22Rv1 (cell line): ENCODE measurements at regions not wholly inside any gene's neighbourhood (a gene's known extent, or its start where the extent isn't known, plus 50 kb on each side); places are given as distances from the start of the nearest gene placed in this dataset.

Experiments
- H3K27ac ChIP-seq: fragments of 450-650 bp; 2 replicates; pipeline ENCODE4 v1.5.1; 2017
- ZFX ChIP-seq: fragments of 450-650 bp; IDR thresholded peaks from 2 replicates; pipeline ENCODE4 v1.6.1; 2017; ENCODE audit warnings: antibody characterized with exemption, borderline replicate concordance
- TF ChIP-seq, protein P1 (sequence below): fragments of 450-650 bp; IDR thresholded peaks from 2 replicates; pipeline ENCODE4 v1.5.1; 2017; ENCODE audit warnings: mild to moderate bottlenecking

DNA sequence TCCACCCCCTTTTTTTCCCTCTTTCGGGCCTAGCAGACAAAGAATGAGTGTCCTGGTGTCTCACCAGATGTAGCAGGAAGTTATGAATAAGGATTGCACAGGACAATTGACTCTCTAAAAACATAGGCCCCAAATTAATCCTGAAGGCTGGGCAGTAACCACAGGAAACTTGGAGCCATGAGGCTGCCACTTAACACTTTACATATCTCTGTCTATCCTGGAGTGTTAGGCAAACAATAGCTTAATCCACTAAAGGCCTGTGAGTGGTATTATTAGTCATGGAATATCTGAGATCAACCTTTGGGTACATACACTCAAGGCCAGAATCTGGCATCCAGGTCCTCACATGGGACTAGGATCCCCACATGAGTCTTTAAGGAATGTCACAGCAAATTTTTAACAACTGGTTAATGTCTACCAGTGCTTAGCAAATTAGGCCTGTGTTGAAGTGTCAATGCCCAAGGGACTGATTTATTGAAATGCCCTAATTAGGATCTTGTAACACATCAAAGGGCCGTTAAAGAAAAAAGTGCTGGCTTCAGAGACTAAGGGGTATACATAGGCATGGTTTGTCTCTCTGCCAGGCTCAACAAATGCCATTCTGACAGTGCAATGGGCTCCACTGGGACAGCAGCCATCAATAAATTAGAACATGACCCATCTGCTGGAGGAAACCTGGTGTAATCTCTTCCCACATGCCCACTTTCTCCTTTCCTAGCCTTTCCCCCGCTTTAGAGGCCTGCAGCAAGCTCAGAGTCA is 196.7 kb upstream of the TBX20 start:
- H3K27ac ChIP-seq: no peak overlapping the region
- TF ChIP-seq, protein P1, sequence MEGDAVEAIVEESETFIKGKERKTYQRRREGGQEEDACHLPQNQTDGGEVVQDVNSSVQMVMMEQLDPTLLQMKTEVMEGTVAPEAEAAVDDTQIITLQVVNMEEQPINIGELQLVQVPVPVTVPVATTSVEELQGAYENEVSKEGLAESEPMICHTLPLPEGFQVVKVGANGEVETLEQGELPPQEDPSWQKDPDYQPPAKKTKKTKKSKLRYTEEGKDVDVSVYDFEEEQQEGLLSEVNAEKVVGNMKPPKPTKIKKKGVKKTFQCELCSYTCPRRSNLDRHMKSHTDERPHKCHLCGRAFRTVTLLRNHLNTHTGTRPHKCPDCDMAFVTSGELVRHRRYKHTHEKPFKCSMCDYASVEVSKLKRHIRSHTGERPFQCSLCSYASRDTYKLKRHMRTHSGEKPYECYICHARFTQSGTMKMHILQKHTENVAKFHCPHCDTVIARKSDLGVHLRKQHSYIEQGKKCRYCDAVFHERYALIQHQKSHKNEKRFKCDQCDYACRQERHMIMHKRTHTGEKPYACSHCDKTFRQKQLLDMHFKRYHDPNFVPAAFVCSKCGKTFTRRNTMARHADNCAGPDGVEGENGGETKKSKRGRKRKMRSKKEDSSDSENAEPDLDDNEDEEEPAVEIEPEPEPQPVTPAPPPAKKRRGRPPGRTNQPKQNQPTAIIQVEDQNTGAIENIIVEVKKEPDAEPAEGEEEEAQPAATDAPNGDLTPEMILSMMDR: no peak
- no peak for TF ChIP-seq ZFX

DNA sequence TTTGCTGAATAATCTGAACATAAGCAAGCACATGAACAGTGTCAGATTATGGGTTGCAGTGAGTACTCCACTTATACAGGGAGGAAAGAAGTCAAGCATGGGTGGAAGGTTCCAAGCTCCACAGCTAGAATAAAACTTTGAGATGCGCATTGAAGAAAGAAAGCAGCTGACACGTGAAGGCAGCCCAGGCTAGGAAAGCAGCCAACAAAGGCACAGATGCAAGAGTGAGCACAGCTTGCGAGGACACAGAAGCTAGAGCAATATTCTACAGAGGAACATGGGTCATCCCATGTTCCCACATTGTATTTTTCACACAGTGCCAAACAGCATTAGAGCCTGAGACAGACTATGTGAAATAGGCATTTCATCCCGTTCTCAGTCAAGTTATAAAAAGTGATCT is 194.6 kb upstream of the TBX20 start:
- TF ChIP-seq, protein P1: no peak
- TF ChIP-seq ZFX: no peak
- no peak overlapping the region for H3K27ac ChIP-seq

DNA sequence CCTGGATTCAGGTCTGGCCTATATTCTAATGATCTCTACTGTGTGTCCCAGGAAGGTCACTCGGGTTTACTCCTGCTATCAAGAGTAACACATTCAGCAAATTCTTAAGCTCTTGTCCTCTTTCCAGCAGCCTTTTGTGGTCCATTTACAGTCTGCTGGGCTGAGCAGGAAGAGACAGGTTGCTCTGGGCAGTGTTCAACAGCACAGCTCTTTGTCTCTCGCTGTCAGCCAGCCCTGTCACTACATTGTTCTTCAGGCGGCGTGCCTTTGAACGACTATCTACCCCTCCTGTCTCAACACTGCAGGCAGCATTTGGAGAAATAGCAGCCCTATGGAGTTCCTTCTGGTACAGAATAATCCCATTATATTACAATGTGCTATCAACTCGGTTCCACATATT is 192.2 kb upstream of the TBX20 start:
- no peak overlapping the region for H3K27ac ChIP-seq
- TF ChIP-seq, protein P1: no peak
- TF ChIP-seq ZFX: no peak

DNA sequence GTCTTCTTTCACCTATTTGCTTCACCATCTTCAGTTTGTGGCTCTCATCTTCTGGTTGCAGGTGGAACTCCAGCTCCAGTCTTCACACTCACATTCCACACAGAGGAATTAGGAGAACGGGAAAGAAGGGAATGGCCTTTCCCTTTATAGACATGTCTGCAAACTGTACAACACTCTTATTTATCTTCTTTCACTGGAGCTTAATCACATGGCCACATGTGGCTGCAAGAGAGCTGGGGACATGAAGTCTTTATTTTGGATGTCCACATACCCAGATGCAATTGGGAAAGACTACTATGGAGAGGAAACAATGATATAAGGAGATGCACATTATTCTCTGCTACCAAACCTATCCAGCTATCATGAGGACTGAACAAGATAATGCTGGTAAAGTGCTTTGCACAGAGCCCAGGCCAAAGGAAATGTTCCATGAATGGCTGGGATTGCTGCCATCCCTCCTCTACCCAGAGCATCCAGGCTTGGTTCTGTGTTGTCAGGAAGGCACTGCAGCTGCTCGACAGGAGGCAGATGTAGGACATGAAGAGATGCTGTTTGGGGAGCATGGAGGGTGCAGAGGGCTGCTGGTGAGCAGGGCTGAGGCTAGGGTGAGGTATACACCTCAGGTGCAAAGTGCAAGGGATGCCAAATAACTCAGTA is 183.8 kb upstream of the TBX20 start:
- TF ChIP-seq, protein P1: no peak
- no peak for TF ChIP-seq ZFX
- no peak overlapping the region for H3K27ac ChIP-seq

DNA sequence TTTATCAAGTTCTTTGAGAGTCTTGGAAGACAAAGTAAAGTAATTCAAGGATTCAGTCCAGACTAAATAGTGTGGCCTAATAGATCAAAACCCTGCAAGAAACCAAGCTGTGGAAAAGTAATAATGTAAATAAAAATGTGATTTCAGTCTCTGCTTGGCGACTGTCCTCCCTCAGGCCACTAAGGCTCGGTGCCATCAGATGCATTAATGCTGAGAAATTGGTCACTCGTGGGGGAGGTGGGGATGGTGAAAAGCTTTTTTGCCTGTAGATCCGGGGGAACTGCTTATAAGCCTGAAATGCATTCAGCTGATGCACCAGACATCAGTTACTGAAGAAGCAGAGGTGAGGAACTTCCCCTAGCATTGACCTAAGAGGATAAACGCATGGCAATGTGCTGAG is 182.6 kb upstream of the TBX20 start:
- H3K27ac ChIP-seq: no peak overlapping the region
- TF ChIP-seq, protein P1: no peak
- TF ChIP-seq ZFX: no peak

DNA sequence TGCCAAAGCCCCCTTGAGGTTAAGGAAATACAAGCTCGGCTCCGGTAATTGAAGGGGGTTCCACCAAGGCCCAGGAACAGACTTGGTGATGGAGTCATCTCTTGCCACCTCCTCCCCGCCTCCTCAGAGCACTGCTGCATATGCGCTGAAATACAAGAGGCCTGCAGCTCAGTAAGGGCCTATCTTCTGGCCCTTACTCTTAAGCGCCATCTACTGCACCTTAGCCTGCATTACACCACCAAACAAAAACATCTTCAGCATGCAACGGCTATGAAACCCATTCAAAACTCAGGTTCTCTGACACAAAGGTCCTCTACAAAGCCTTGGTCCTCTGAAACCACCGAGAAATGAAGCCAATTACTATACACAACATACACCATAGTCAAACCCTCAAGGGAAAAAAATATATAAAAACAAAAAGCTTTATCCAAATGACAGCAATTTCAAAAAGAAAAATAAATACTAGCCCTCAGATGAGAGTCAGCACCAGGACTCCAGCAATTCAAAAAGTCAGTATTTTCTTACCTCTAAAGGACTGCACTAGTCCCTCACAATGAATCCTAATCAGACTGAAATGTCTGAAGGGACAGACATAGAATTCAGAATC is 176.8 kb upstream of the TBX20 start:
- H3K27ac ChIP-seq: no peak overlapping the region
- TF ChIP-seq, protein P1: peak; percentile 84
- no peak for TF ChIP-seq ZFX

DNA sequence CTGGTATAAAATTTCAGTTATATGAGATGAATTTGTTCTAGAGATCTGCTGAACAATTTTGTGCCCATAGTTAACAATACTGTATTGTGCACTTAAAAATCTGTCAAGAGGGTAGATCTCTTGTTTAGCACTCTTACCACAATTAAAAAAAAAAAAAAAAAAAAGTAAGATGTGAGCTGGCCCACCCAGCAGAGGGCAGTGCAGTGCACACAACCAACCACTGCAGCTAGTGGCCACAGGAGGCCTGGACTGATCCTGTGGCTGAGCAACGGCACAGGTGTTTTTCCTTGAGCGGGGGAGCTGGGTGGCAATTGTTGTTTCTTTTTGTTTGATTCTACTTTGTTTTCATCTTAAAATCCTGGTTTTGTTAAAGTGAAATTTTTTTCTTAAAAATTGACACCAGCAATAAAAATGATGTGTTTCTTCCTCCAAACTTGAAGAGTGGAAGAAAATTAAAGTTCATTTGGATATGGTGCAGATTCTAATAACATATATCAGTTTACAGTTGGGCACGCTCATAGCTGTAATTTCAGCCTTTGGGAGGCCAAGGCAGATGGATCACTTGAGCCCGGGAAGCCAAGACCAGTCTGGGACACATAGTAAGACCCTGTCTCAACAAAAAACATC is 171.1 kb upstream of the TBX20 start:
- TF ChIP-seq ZFX: no peak
- TF ChIP-seq, protein P1: peak; percentile 99

More for the DNA sequence above, 171.1 kb upstream of the TBX20 start:
- H3K27ac ChIP-seq: no peak overlapping the region
